ENCODE measurements at regions not wholly inside any gene's neighbourhood (a gene's known extent, or its start where the extent isn't known, plus 50 kb on each side); places are given as distances from the start of the nearest gene placed in this dataset.

DNA sequence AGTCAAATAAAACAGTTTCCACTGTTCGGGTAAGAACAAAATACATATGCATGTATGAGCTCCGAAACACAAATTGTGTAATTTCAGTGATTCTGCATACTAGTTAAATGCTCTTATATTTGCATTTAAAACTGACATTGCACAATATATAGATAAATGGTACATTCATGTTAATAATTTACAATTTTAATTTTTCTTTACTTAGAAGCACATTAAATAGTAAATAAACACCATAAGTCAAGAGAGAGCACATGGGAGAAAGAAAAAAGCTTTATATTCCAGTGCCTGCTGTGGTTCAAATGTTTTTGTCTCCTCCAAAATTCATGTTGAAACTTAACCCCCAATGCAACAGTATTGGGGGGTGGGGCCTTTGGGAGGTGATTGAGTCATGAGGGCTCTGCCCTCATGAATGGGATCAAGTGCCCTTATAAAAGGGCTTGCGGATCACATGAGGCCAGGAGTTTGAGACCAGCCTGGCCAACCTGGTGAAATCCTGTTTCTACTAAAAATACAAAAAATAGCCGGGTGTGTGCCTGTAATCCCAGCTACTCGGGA is 322.9 kb downstream of the BCOR start:
- no peaks in the 10 kb centered on the region for H4K20me1 ChIP-seq (replicated peaks; ENCODE audit: control insufficient read depth, insufficient read depth, low read length)
- no peak overlapping the region for H3K9ac ChIP-seq (ENCODE audit: insufficient read depth in 1 of 2, low read depth in 2 of 2, low read length in 2 of 2)
- ATAC-seq (no peak), DNase-seq (ENCODE audit: extremely low read depth in 1 of 4, low spot score in 3 of 4) (no peak), FAIRE-seq (no peak)
- TF ChIP-seq SNIP1 (IDR thresholded peaks at IDR 0.05; ENCODE audit: low read depth) (no peak), ZNF3 (CRISPR knock-in tag; IDR thresholded peaks at IDR 0.05) (no peak), ZNF699 (CRISPR knock-in tag; IDR thresholded peaks at IDR 0.05; ENCODE audit: insufficient replicate concordance) (no peak), KLF10 (CRISPR knock-in tag; IDR thresholded peaks at IDR 0.05) (no peak), MAFG (tag; conservative IDR thresholded peaks at IDR 0.05) (0 out of 2 replicates have a peak, but pooled peaks have one; percentile 19), ZFP36 (IDR thresholded peaks at IDR 0.05; ENCODE audit: low read depth, low read length, partially characterized antibody) (no peak), ZFPM2 (CRISPR knock-in tag; IDR thresholded peaks at IDR 0.05) (no peak), TFAM (CRISPR knock-in tag; conservative IDR thresholded peaks at IDR 0.05) (no peak), FOSL1 (tag; conservative IDR thresholded peaks at IDR 0.05) (peak; percentile 59; the same call in 1 of the 2 replicates), RBM22 (IDR thresholded peaks at IDR 0.05; ENCODE audit: low read depth, low read length, poor library complexity, severe bottlenecking) (no peak), ZFP1 (CRISPR knock-in tag; IDR thresholded peaks at IDR 0.05) (no peak), TGIF2 (CRISPR knock-in tag; IDR thresholded peaks at IDR 0.05) (no peak), NCOA6 (IDR thresholded peaks at IDR 0.05) (no peak), CEBPG (CRISPR knock-in tag; IDR thresholded peaks at IDR 0.05) (no peak), CEBPG (tag; conservative IDR thresholded peaks at IDR 0.05 in 1 of 2, IDR thresholded peaks at IDR 0.05 in 1 of 2) (peak; percentile 71 to 83), NFIX (CRISPR knock-in tag; IDR thresholded peaks at IDR 0.05; ENCODE audit: low read depth) (no peak), CEBPB (tag; IDR thresholded peaks at IDR 0.05) (peak; percentile 81)
- TF ChIP-seq, protein P1, sequence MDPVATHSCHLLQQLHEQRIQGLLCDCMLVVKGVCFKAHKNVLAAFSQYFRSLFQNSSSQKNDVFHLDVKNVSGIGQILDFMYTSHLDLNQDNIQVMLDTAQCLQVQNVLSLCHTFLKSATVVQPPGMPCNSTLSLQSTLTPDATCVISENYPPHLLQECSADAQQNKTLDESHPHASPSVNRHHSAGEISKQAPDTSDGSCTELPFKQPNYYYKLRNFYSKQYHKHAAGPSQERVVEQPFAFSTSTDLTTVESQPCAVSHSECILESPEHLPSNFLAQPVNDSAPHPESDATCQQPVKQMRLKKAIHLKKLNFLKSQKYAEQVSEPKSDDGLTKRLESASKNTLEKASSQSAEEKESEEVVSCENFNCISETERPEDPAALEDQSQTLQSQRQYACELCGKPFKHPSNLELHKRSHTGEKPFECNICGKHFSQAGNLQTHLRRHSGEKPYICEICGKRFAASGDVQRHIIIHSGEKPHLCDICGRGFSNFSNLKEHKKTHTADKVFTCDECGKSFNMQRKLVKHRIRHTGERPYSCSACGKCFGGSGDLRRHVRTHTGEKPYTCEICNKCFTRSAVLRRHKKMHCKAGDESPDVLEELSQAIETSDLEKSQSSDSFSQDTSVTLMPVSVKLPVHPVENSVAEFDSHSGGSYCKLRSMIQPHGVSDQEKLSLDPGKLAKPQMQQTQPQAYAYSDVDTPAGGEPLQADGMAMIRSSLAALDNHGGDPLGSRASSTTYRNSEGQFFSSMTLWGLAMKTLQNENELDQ (CRISPR knock-in tag; IDR thresholded peaks at IDR 0.05; ENCODE audit: borderline replicate concordance): no peak
- TF ChIP-seq, protein P2, sequence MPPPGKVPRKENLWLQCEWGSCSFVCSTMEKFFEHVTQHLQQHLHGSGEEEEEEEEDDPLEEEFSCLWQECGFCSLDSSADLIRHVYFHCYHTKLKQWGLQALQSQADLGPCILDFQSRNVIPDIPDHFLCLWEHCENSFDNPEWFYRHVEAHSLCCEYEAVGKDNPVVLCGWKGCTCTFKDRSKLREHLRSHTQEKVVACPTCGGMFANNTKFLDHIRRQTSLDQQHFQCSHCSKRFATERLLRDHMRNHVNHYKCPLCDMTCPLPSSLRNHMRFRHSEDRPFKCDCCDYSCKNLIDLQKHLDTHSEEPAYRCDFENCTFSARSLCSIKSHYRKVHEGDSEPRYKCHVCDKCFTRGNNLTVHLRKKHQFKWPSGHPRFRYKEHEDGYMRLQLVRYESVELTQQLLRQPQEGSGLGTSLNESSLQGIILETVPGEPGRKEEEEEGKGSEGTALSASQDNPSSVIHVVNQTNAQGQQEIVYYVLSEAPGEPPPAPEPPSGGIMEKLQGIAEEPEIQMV (tag; conservative IDR thresholded peaks at IDR 0.05; ENCODE audit: low read depth): no peak
- H3K4me1 ChIP-seq (replicated peaks in 1 of 2; ENCODE audit: control insufficient read depth in 2 of 2, insufficient read depth in 2 of 2, low read length in 2 of 2): peaks cover 6 to 18% of the 10 kb centered on the region in 2 experiments; a peak in 4 of 5 replicates
- H2AFZ ChIP-seq (ENCODE audit: low read depth, low read length): no peak overlapping the region
- CTCF ChIA-PET (ENCODE audit: low intra/inter-chr PET ratio): no interaction called here
- no peaks in the 10 kb centered on the region for H3K27me3 ChIP-seq (ENCODE audit: control insufficient read depth in 2 of 2, insufficient read depth in 2 of 2, low read length in 2 of 2)
- H3K79me2 ChIP-seq (ENCODE audit: control insufficient read depth, insufficient read depth, low read length): no peaks in the 10 kb centered on the region
- H3K27ac ChIP-seq (ENCODE audit: extremely low read depth, low read depth, low read length): peak overlapping the region; percentile 28; the same call in 1 of the 3 replicates
- intact Hi-C loops (cut with micrococcal nuclease) (no loop called here), in situ Hi-C loops (cut with MboI) (no loop called here)
- no peak overlapping the region for H3K4me3 ChIP-seq
- H3K36me3 ChIP-seq (ENCODE audit: control insufficient read depth, insufficient read depth, low read length): no peaks in the 10 kb centered on the region
- no peak overlapping the region; the same call in 1 of the 2 replicates for H3K4me2 ChIP-seq (ENCODE audit: insufficient read depth, low read length)
- no TSS peak for BruUV-seq (replicated peaks)
- no peaks in the 10 kb centered on the region for H3K9me1 ChIP-seq (ENCODE audit: control insufficient read depth, insufficient read depth, low read length)
- H3K9me3 ChIP-seq (replicated peaks; ENCODE audit: control insufficient read depth, insufficient read depth, low read depth, low read length): peaks cover 3% of the 10 kb centered on the region; the same call in 1 of the 2 replicates
- POLR2A ChIA-PET: interaction anchor here (0.6 kb wide), 1 partner anchor 195 kb away, joined by 3 read pairs; no protein-coding TSS in a partner anchor
- WGBS (ENCODE audit: insufficient coverage, low coverage, missing lambda C conversion rate): 23% methylated on average over 4 of the region's 5 CpGs
